HG02840 (cell line): ENCODE measurements at regions not wholly inside any gene's neighbourhood (a gene's known extent, or its start where the extent isn't known, plus 50 kb on each side); places are given as distances from the start of the nearest gene placed in this dataset.
"Not testable (repeated sequence)": the region's sequence is repeated elsewhere in the genome, so short reads cannot be mapped to it uniquely, and the experiment has no call there.

Source experiments
- ATAC-seq: cut with Tn5 transposase; IDR thresholded peaks from one replicate; pipeline ENCODE4 v1.9.1; 2021; ENCODE audit warnings: mild to moderate bottlenecking, moderate library complexity, moderate number of reproducible peaks; ENCODE audit not compliant: unreplicated experiment, low FRiP score

GRCh38 chr2:84373391-84373790 is 85.7 kb downstream of the SUCLG1 start:
- ATAC-seq: no peak

- ATAC-seq: no peak
These were observed 96.5 kb downstream of the SUCLG1 start for GRCh38 chr2:84362541-84362940.

GRCh38 chr2:84338069-84338468 is 121.0 kb downstream of the SUCLG1 start:
- no peak for ATAC-seq

GRCh38 chr2:84327645-84328249 is 131.3 kb downstream of the SUCLG1 start:
- ATAC-seq: no peak

GRCh38 chr2:84326831-84327432 is 132.1 kb downstream of the SUCLG1 start:
- ATAC-seq: no peak

GRCh38 chr2:84323890-84324289 is 135.2 kb downstream of the SUCLG1 start:
- no peak for ATAC-seq

- no peak for ATAC-seq
These were observed 138.1 kb downstream of the SUCLG1 start for GRCh38 chr2:84320940-84321339.

- no peak for ATAC-seq
These were observed 139.5 kb downstream of the SUCLG1 start for GRCh38 chr2:84319581-84319980.

GRCh38 chr2:84317135-84317534 is 141.9 kb downstream of the SUCLG1 start:
- no peak for ATAC-seq

GRCh38 chr2:84314901-84315330 is 144.2 kb downstream of the SUCLG1 start:
- ATAC-seq: peak; percentile 98

GRCh38 chr2:84314250-84314649 is 144.8 kb downstream of the SUCLG1 start:
- ATAC-seq: no peak

GRCh38 chr2:84309281-84309680 is 149.8 kb downstream of the SUCLG1 start:
- ATAC-seq: no peak

- no peak for ATAC-seq
These were observed 152.7 kb downstream of the SUCLG1 start for GRCh38 chr2:84306361-84306760.

GRCh38 chr2:84302513-84303412 is 156.3 kb downstream of the SUCLG1 start:
- peak; percentile 78 for ATAC-seq

GRCh38 chr2:84301717-84302116 is 157.4 kb downstream of the SUCLG1 start:
- ATAC-seq: no peak

GRCh38 chr2:84300696-84301029 is 158.4 kb downstream of the SUCLG1 start:
- no peak for ATAC-seq

- not testable (repeated sequence) for ATAC-seq
These were observed 158.9 kb downstream of the SUCLG1 start for GRCh38 chr2:84300001-84300695.

- no peak for ATAC-seq
These were observed 159.8 kb downstream of the SUCLG1 start for GRCh38 chr2:84299211-84299775.

- no peak for ATAC-seq
These were observed 161.9 kb downstream of the SUCLG1 start for GRCh38 chr2:84297155-84297554.

- no peak for ATAC-seq
These were observed 165.2 kb downstream of the SUCLG1 start for GRCh38 chr2:84293791-84294380.
